ENCODE measurements at regions not wholly inside any gene's neighbourhood (a gene's known extent, or its start where the extent isn't known, plus 50 kb on each side); places are given as distances from the start of the nearest gene placed in this dataset.

GRCh38 chr16:75918109-75918508, 191.8 kb upstream of the CPHXL start:
- intact Hi-C loops (cut with DNase I, micrococcal nuclease) = no loop called here
- H3K4me3 ChIP-seq = no peak overlapping the region
- TF ChIP-seq CTCF (IDR thresholded peaks at IDR 0.05) = no peak
- no peak for DNase-seq
- H3K4me1 ChIP-seq (ENCODE audit: low read depth) = no peaks in the 10 kb centered on the region
- ATAC-seq = no peak
- H3K36me3 ChIP-seq (ENCODE audit: low read depth) = no peaks in the 10 kb centered on the region
- no peaks in the 10 kb centered on the region for H3K9me3 ChIP-seq

- Histone ChIP-seq H3K9me3 (no peaks in the 10 kb centered on the region), H3K36me3 (ENCODE audit: low read depth) (no peaks in the 10 kb centered on the region), H3K4me1 (ENCODE audit: low read depth) (no peaks in the 10 kb centered on the region), H3K4me3 (no peak overlapping the region)
- intact Hi-C loops (cut with DNase I, micrococcal nuclease) = no loop called here
- ATAC-seq (no peak), DNase-seq (no peak)
- TF ChIP-seq CTCF (IDR thresholded peaks at IDR 0.05) = no peak
Observed at GRCh38 chr16:75919664-75920063, 193.4 kb upstream of the CPHXL start.

- Histone ChIP-seq H3K4me3 (no peak overlapping the region), H3K9me3 (no peaks in the 10 kb centered on the region), H3K36me3 (ENCODE audit: low read depth) (no peaks in the 10 kb centered on the region), H3K4me1 (ENCODE audit: low read depth) (no peaks in the 10 kb centered on the region)
- no peak for DNase-seq
- no peak for ATAC-seq
- no peak for TF ChIP-seq CTCF (IDR thresholded peaks at IDR 0.05)
- intact Hi-C loops (cut with DNase I, micrococcal nuclease) = no loop called here
Observed at GRCh38 chr16:75921281-75921680, 195.0 kb upstream of the CPHXL start.

- no peak for DNase-seq
- no peak for ATAC-seq
- H3K4me1 ChIP-seq (ENCODE audit: low read depth) = no peaks in the 10 kb centered on the region
- H3K4me3 ChIP-seq = no peak overlapping the region
- TF ChIP-seq CTCF (IDR thresholded peaks at IDR 0.05) = no peak
- no peaks in the 10 kb centered on the region for H3K36me3 ChIP-seq (ENCODE audit: low read depth)
- intact Hi-C loops (cut with DNase I, micrococcal nuclease) = no loop called here
- no peaks in the 10 kb centered on the region for H3K9me3 ChIP-seq
Observed at GRCh38 chr16:75922250-75922649, 196.0 kb upstream of the CPHXL start.

- ATAC-seq (no peak), DNase-seq (no peak)
- Histone ChIP-seq H3K4me3 (no peak overlapping the region), H3K36me3 (ENCODE audit: low read depth) (no peaks in the 10 kb centered on the region), H3K9me3 (no peaks in the 10 kb centered on the region), H3K4me1 (ENCODE audit: low read depth) (no peaks in the 10 kb centered on the region)
- intact Hi-C loops (cut with DNase I, micrococcal nuclease) = no loop called here
- TF ChIP-seq CTCF (IDR thresholded peaks at IDR 0.05) = no peak
Observed at GRCh38 chr16:75924397-75924796, 198.1 kb upstream of the CPHXL start.

GRCh38 chr16:75927810-75928209, 201.5 kb upstream of the CPHXL start:
- no peaks in the 10 kb centered on the region for H3K4me1 ChIP-seq (ENCODE audit: low read depth)
- H3K9me3 ChIP-seq = peaks cover 3% of the 10 kb centered on the region
- no peak for ATAC-seq
- H3K4me3 ChIP-seq = no peak overlapping the region
- no peak for TF ChIP-seq CTCF (IDR thresholded peaks at IDR 0.05)
- H3K36me3 ChIP-seq (ENCODE audit: low read depth) = no peaks in the 10 kb centered on the region
- intact Hi-C loops (cut with DNase I, micrococcal nuclease) = no loop called here
- no peak for DNase-seq
